ENCODE measurements at regions not wholly inside any gene's neighbourhood (a gene's known extent, or its start where the extent isn't known, plus 50 kb on each side); places are given as distances from the start of the nearest gene placed in this dataset.

DNA sequence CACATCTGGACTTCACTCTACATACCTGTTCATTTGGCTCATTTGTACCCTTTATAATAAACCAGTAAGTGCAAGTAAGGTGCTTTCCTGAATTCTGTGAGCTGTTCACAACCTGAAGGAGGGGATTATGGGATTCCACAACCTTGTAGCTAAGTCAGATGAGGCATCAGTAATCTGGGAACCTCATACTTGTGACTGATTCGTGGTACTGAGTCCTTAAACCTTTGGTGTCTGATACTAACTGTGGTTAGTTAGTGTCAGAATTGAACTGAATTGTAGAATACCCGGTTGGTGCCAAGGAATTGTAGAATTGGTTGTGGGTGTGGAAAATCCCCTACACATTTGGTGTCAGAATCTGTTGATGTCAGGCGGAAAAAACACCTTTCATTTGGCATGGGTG is 83.4 kb downstream of the TMX1 start (continued):
- TF ChIP-seq BACH1 (IDR thresholded peaks at IDR 0.05; ENCODE audit: low read length) = no peak

DNA sequence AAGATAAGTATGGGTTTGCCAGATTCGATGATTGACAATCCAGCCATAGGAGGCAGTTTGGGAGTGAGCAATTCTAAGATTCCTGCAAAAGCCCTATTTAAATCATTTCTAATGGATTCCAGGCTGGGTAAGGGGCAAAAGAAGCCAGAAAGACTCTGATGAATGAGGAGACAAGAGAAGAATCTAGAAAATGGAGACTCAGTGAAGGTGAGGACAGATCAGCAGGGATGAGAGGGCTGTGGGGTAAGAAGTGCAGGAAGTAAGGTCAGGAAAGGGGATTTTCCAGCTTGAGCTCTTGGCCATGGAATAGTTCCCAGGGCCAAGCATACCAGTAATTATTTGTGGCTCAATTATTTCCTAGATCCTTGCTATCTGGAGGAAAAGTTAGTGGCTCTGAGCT is 87.3 kb downstream of the TMX1 start:
- TF ChIP-seq EGR1 (IDR thresholded peaks at IDR 0.05; ENCODE audit: borderline replicate concordance, low read depth, low read length) (no peak), BCL11A (IDR thresholded peaks at IDR 0.05; ENCODE audit: low read depth in 2 of 2, low read length in 2 of 2) (no peak), KDM5A (IDR thresholded peaks at IDR 0.05; ENCODE audit: low read length) (no peak)
- TF ChIP-seq, protein P1, sequence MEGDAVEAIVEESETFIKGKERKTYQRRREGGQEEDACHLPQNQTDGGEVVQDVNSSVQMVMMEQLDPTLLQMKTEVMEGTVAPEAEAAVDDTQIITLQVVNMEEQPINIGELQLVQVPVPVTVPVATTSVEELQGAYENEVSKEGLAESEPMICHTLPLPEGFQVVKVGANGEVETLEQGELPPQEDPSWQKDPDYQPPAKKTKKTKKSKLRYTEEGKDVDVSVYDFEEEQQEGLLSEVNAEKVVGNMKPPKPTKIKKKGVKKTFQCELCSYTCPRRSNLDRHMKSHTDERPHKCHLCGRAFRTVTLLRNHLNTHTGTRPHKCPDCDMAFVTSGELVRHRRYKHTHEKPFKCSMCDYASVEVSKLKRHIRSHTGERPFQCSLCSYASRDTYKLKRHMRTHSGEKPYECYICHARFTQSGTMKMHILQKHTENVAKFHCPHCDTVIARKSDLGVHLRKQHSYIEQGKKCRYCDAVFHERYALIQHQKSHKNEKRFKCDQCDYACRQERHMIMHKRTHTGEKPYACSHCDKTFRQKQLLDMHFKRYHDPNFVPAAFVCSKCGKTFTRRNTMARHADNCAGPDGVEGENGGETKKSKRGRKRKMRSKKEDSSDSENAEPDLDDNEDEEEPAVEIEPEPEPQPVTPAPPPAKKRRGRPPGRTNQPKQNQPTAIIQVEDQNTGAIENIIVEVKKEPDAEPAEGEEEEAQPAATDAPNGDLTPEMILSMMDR (IDR thresholded peaks at IDR 0.05; ENCODE audit: control extremely low read depth in 1 of 3, insufficient read depth in 1 of 3, low read depth in 1 of 3, low read length in 3 of 3) = no peak
- Histone ChIP-seq H3K23ac (ENCODE audit: insufficient read length) (no peak overlapping the region), H4K5ac (ENCODE audit: insufficient read length, low read depth, low read length) (no peak overlapping the region), H3K27me3 (replicated peaks in 1 of 4; ENCODE audit: control insufficient read depth in 3 of 4, extremely low read depth in 1 of 4, insufficient read depth in 3 of 4, low read length in 3 of 4) (no peaks in the 10 kb centered on the region), H3K27ac (ENCODE audit: low read depth, low read length) (no peak overlapping the region), H2BK120ac (replicated peaks; ENCODE audit: low read depth, low read length) (no peak overlapping the region), H3K79me2 (ENCODE audit: control insufficient read depth in 1 of 2, insufficient read depth in 2 of 2, low read length in 2 of 2) (no peaks in the 10 kb centered on the region), H4K20me1 (replicated peaks in 1 of 2; ENCODE audit: control insufficient read depth in 1 of 2, insufficient read depth in 2 of 2, low read length in 2 of 2) (no peaks in the 10 kb centered on the region), H3K79me1 (ENCODE audit: low read depth, low read length) (no peaks in the 10 kb centered on the region), H3K56ac (replicated peaks; ENCODE audit: insufficient read length, low read depth, low read length) (no peak overlapping the region), H2AFZ (ENCODE audit: low read length) (no peak overlapping the region), H3K9ac (replicated peaks in 1 of 4; ENCODE audit: extremely low read depth in 1 of 4, low read depth in 3 of 4, low read length in 3 of 4) (no peak overlapping the region), H3K9me3 (ENCODE audit: insufficient read depth in 2 of 2, low read depth in 1 of 2, low read length in 1 of 2) (no peaks in the 10 kb centered on the region), H2BK20ac (ENCODE audit: low read length) (no peak overlapping the region), H2BK12ac (ENCODE audit: low read depth, low read length) (no peak overlapping the region), H2AK5ac (ENCODE audit: low read depth, low read length) (no peak overlapping the region), H3K36me3 (ENCODE audit: control insufficient read depth in 2 of 4, insufficient read depth in 4 of 4, low read length in 3 of 4) (no peaks in the 10 kb centered on the region), H3K14ac (ENCODE audit: insufficient read length) (no peak overlapping the region), H3K4me3 (ENCODE audit: extremely low read depth in 1 of 4, insufficient read depth in 2 of 4, low read depth in 3 of 4, low read length in 4 of 4) (no peak overlapping the region), H2BK5ac (ENCODE audit: low read depth, low read length) (no peak overlapping the region), H4K91ac (replicated peaks; ENCODE audit: insufficient read length, low read length) (no peak overlapping the region), H2BK15ac (ENCODE audit: low read length) (no peak overlapping the region), H4K8ac (ENCODE audit: extremely low read depth, insufficient read depth, low read length) (no peak overlapping the region), H3K4me1 (replicated peaks in 1 of 4; ENCODE audit: control insufficient read depth in 3 of 4, insufficient read depth in 4 of 4, low read length in 3 of 4) (peaks cover 0 to 3% (median 0%) of the 10 kb centered on the region in 4 experiments; a peak in 2 of 7 replicates), H3K4ac (replicated peaks; ENCODE audit: insufficient read length, low read depth, low read length) (no peak overlapping the region), H3K18ac (ENCODE audit: extremely low read depth, low read length) (no peak overlapping the region), H3K4me2 (ENCODE audit: insufficient read depth in 1 of 2, low read depth in 2 of 2, low read length in 2 of 2) (no peak overlapping the region), H3K23me2 (ENCODE audit: low read depth, low read length) (no peaks in the 10 kb centered on the region; the same call in 1 of the 2 replicates)
- CTCF ChIA-PET (ENCODE audit: partially characterized antibody) = interaction anchor here (1.2 to 1.9 kb wide), 2 partner anchors 13 to 449 kb away, joined by 5 read pairs; no protein-coding TSS in a partner anchor
- POLR2A ChIA-PET (ENCODE audit: partially characterized antibody) = no interaction called here
- FAIRE-seq = no peak
- WGBS, 2 experiments (ENCODE audit: extremely low coverage in 1 of 2, insufficient coverage in 1 of 2, insufficient read length in 1 of 2, insufficient replicate concordance in 2 of 2, low coverage in 1 of 2, low lambda C conversion rate in 2 of 2, missing lambda C conversion rate in 1 of 2) = 94% methylated on average over 1 of the region's 1 CpG; no CpG with 5 or more reads in 1 of the 2 experiments
- no peak for DNase-seq (ENCODE audit: low read depth in 1 of 2, low spot score in 2 of 2)

All from H1 (cell line).